HS-5 (cell line): ENCODE measurements at regions not wholly inside any gene's neighbourhood (a gene's known extent, or its start where the extent isn't known, plus 50 kb on each side); places are given as distances from the start of the nearest gene placed in this dataset.
A peak's percentile ranks its signal among the peaks of the same experiment; 100 is the strongest.
"Not testable (repeated sequence)": the region's sequence is repeated elsewhere in the genome, so short reads cannot be mapped to it uniquely, and the experiment has no call there.

ENCODE experiments used
- DNase-seq: peaks from one replicate; pipeline ENCODE4 v3.0.0-alpha.2; 2012; ENCODE audit warnings: low read depth

GRCh38 chr6:119801056-119801455 is 451.5 kb upstream of the MAN1A1 start:
- no peak for DNase-seq

- DNase-seq, result no peak
Measured at GRCh38 chr6:119800526-119800925, 451.0 kb upstream of the MAN1A1 start.

GRCh38 chr6:119799596-119800509 is 450.3 kb upstream of the MAN1A1 start:
- DNase-seq, result no peak

GRCh38 chr6:119791736-119792135 is 442.2 kb upstream of the MAN1A1 start:
- no peak for DNase-seq

GRCh38 chr6:119781365-119781764 is 431.8 kb upstream of the MAN1A1 start:
- no peak for DNase-seq

- no peak for DNase-seq
Measured at GRCh38 chr6:119768201-119768600, 418.6 kb upstream of the MAN1A1 start.

GRCh38 chr6:119764927-119765681 is 415.5 kb upstream of the MAN1A1 start:
- DNase-seq, result no peak

GRCh38 chr6:119760046-119760445 is 410.5 kb upstream of the MAN1A1 start:
- DNase-seq, result no peak

- DNase-seq, result no peak
Measured at GRCh38 chr6:119758385-119758784, 408.8 kb upstream of the MAN1A1 start.

GRCh38 chr6:119757467-119757866 is 407.9 kb upstream of the MAN1A1 start:
- no peak for DNase-seq

GRCh38 chr6:119749335-119749734 is 399.8 kb upstream of the MAN1A1 start:
- DNase-seq, result no peak

- DNase-seq, result not testable (repeated sequence)
Measured at GRCh38 chr6:119748535-119748934, 399.0 kb upstream of the MAN1A1 start.

GRCh38 chr6:119742188-119742803 is 392.7 kb upstream of the MAN1A1 start:
- peak; percentile 16 for DNase-seq

GRCh38 chr6:119739769-119740168 is 390.2 kb upstream of the MAN1A1 start:
- no peak for DNase-seq

- no peak for DNase-seq
Measured at GRCh38 chr6:119738425-119738824, 388.9 kb upstream of the MAN1A1 start.

GRCh38 chr6:119736296-119737021 is 386.9 kb upstream of the MAN1A1 start:
- DNase-seq, result no peak

GRCh38 chr6:119735530-119735929 is 386.0 kb upstream of the MAN1A1 start:
- no peak for DNase-seq

GRCh38 chr6:119734227-119734626 is 384.7 kb upstream of the MAN1A1 start:
- DNase-seq, result no peak

- DNase-seq, result no peak
Measured at GRCh38 chr6:119728935-119729334, 379.4 kb upstream of the MAN1A1 start.

GRCh38 chr6:119728220-119728750 is 378.7 kb upstream of the MAN1A1 start:
- no peak for DNase-seq

GRCh38 chr6:119727504-119728219 is 378.1 kb upstream of the MAN1A1 start:
- DNase-seq, result no peak
